ENCODE measurements at regions not wholly inside any gene's neighbourhood (a gene's known extent, or its start where the extent isn't known, plus 50 kb on each side); places are given as distances from the start of the nearest gene placed in this dataset.

DNA sequence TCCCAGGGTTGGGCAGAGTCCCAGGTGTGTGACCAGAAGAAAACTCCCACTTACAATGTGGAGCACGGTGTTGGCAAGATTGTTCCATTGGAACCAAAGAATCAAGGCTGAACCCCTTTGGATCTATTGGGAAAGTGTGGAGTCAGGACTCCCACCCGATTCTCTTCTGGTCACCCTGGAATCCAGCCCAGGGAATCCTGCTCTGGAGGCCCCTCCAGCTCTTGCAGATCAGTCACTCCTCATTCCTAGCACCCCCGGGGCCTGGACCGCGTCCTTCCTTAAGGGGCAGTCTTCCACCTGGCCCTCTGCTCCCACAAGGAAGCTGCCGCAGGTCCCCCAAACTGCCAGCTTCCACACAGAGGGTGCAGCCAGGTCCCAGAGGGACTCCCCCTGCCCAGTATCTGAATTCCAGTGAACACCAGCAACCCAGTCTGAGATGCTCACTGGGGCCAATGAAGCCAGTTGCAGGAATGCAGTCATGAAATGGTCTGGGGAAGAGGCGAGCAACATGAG, 170.1 kb downstream of the GADD45G start:
- no peak for DNase-seq

DNA sequence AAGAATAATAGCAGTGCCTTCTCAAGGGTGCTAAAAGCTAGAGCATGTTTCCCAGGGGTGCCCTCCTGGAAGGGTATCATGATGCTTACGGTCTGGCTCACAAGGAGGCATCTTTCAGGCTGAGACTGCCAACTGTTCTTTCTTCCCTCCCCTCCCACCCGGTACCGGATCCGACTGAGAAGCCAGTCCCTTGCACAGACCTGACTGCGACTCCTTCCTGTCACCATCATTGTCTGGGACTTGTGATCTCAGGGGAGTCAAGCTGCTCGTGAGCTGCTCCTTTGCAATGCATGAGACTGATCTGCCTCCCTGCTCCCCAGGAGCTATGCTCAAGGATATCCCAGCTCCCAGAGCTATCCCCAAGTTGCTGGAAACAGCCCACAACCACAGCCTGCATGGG, 170.8 kb downstream of the GADD45G start:
- DNase-seq, result no peak

DNA sequence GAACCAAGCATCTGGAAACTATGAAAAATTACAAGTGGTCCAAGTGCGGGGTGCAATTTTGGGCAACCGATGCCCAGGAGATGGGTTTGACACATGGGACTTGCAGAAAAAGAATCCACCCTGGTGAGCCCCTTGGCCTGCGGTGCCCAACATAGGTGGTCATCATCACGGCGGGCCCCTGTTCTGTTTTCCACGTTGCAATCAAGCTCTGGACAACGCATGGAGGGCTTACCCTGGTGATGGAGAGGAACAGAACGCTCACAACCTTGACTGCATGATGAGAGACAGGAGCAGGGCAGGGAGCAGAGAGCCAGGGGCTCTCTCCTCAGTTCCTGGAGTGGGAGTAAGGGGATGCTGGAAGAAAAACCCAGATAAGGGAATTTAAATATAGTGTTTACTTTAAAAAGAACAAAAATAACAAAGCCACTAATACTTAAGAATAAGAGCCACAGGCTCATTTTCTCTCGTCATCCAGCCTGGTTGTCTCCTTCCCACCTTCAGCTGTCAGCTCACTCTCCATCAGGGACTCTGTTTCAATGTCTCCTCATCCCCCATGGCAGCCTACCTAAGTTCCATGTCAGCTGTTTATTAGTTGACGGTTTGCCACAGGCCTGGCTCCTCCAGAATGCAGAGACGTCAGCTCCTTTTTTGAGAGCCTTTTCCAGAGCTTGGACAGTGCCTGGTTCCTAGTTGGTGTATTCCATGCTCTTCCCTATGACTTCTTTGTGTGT, 172.1 kb downstream of the GADD45G start:
- DNase-seq, result no peak

DNA sequence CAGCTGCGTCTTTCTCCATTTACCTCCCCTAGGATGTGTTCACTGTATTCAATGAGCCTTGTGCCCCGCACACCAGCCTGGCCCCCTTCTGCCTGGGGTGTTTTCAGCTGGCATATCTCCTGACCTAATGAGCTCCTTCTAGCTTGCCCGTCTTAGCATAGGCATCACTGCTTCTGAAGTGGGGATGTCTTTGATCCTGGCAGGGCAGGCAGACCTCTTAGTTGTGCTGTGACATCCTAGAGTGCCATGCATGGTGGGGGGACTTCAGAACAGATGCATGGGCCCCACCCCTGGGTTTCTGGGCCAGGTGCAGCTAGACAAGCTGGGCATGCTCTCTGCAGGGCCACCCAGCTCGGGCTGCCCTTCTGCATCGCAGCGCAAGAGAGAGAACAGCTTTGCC, 172.7 kb downstream of the GADD45G start:
- no peak for DNase-seq

DNA sequence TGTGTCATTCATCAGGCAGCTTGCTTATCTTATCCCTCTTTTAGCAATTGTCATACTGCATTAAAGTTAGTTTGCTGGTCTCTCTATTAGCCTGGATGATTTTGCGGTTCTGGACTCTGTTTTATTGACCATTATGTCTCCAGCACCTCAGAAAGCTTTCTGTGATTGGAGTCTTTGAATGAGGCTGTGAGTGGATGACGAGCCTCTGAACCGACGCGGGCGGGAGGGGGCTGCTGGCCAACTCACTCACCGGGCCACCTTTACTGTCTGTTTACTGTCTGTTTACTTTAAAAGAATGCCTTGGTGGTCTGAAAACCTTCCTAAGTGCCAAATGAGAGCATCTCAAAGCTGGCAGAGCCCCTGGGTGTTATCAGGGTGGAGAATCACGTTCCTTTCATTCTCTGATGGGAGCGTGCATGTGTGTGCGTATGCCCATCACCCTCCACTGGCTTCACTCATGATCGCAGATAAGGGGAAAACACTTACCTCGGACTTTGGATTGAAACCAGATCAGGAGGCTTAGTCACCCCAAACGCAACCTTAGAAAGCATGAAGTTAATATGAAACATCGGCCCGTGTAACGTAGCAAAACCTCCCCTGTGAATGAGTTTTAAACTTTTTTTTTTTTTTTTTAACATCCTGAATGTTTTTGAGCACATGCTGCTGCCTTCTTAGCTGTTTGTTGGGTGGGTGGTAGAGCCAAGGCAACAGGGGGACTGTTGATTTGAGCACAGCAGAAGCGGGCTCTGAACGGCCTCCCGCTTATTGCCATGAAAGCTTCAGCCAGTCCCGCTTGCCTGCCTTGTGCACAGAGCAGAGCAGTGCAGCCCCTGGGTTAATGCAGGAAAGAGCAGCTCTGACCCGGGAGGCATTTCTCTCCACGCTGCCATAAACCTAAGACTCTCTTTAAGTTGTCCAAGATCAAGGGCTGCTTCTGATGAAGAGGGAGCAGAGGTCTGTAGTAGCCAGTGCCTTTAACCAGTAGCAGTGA, 173.6 kb downstream of the GADD45G start:
- no peak for DNase-seq

DNA sequence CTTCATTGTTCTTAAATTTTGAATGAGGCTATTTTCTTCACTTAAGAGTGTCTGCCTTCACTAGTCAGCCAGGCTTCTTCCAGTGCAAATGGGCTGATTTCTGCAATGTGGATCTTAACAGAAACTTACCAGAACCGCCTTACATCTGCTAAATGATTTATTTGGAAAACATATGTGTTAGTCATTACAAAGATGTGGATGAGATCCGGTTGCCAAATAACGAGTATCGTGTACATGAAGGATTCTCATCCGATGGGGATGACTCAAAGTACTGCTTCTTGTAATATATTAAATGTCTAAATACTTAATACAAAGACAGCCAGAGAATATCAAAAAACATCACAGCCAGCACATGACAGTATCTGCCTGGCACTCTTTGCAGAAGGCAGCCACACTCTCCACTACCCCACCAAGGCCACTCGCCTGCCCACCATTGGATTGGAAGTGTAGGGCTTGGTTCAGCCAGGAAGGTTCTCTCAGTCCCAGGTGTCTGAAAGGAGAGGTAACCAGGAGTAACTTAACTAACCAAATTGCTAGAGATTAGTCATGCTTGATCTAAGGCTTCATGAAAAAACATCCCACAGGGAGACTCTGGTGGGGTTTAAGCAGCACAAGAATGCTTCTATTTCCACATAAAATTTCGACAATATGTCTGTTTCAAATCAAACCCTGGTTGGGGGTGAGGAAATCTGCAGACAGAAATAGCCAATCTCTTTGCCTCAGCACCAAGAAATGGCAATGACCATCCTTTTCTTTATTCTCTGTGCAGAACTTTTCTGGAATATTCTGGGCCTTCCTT, 174.8 kb downstream of the GADD45G start:
- DNase-seq, result no peak

DNA sequence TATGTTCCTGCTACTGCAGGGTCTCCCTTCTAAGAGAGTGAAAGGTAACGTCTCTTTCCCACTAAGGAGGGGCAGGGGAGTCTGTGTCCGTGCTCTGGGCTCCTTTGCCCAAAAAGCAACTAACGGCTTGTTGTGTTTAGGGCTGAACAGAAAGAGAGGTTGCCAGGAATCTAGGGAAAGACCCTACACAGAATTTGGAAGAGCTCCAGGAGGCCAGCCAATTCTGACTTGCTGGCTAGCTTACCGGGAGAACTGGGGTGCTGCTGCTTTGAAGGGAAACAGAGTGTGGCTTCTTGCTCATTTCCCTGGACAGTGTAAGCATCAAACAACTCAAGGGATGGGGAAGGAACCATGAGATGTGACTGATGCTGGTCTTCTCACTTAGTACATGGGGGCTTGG, 176.1 kb downstream of the GADD45G start:
- DNase-seq, result no peak

DNA sequence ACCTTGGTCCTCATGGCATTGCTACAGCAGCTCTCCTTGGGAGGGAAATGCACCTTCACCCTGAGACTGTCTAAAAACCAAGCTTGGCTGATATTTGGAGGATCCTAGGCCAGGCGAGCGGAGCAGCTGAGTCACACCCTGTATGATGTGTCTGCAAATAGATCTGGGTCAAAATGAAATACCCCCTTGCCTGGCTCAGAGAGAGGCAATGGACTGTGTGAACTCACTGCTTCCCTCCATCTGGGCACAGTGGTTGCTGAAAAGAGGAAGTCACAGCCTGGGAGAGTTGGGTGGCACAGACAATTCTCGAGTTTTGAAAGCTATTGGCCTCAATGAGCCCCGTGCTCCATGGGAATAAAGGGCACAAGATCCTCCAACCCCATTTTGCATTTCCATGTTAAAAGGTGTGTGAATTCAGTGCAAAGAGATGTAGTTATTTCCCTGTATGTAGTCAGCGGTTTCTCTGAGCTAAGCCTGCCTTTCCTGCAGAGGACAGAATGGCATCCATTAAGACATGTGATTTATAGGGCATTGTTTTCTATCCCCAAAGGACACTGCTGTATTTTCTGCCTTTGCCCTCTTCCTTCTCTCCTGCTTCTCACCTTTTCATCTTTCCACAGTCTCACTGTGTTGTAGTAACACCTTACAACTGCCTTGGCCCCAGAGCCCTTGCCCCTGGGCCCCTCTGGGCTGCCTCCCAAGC, 177.2 kb downstream of the GADD45G start:
- DNase-seq, result no peak

DNA sequence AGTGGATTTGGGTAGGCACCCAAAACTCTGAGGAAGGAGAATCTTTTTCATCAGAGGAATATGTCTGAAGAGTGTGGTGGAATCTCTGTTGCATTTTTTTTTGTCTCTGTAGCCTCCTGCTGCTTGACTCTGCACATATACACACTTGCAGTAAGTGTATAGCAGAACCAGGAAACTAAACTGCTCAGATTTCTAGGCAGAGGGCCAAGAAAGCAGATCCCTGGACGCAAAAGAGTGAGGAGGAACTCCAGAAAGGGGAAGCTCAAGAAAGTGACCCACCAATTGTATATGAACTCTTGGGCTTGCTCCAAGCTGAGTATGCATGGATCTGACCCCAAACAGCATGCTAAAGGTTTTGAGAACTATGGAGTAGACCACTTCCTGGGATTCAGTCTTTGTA, 181.8 kb downstream of the GADD45G start:
- DNase-seq, result no peak

DNA sequence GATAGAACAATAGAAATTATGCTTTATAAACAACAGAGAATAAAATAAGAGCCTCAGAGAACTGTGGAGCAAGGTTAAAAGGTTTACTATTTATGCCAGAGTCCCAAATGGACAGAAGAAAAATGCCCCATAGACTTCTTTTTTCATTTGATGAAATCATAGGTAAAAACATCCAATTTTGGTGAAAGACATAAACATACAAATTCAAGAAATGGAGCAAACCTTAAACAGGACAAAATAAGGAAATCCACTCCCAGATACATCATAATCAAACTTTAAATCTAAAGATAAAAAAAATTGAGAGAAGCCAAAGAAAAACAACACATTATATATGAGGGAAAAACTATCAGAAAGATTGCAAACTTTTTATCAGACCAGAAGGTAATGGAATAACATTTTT, 182.8 kb downstream of the GADD45G start:
- DNase-seq, result no peak

DNA sequence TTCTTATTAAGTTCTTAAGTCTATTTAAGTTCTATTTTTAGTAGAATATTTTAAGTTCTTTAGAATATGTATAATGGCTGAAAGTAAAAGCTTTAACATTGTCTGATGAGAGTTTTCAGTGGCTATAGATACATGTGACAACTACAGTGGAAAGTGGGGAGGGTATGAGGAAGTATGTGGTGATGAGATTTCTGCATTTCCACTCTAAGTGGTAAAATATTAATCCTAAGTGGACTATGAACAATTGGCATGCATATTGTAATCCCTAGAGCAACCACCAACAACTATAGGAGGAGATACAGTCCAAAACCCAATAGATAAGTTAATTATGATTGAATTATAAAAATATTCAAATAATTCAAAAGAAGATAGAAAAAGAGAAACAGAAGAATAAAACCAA, 183.6 kb downstream of the GADD45G start:
- no peak for DNase-seq

DNA sequence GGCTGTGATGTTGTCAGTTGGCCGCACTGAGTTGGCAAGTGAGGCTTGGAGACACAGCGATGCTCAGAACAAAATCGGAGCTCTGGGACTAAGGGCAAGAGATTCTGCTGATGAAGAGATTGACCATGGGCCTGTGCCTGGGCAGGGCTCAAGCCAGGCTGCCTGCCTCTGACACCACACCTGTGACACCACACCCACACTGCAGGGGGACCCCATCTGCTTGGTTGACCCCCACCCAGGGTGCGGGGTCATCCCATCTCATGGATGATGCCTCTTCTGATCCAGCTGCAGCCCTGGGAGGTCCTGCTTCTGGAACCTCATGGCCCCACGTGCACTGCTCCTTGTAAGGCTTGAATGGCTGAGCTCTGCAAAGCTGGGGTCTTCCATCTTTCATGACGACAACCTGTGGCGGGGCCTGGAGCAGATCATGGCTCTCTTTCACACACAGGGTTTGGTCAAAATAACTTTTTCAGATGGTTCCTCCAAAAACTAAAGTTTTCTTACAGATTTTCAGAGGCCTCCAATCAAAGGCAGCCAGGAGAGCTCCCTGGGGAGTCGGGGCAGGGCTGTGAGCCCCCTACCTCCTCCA, 185.2 kb downstream of the GADD45G start:
- no peak for DNase-seq

DNA sequence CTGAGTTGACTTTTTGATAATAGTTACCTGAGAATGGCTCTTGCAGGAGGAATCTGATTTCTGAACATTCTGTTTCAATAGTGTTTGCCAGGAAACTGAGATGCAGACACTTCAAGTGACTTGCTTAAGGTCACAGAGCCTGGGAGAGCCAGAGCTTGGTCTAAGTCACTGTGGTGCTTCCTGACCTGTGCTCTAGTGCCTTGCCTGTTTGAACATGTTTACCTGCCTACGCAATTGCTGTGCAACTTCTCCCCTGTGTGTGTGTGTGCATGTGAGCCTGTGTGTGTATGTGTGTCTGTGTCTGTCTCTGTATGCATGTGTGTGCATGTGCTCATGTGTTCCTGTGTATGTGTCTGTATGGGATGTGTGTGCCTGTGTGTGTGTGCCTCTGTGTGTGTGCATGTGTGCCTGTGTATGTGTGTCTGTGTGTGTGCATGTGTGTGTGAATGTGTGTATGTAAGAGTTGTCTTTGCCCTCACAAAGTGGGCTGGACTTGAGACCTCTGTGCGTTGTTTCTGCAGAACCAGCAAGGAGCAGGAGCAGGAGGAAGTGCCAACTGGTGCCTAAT, 185.8 kb downstream of the GADD45G start:
- no peak for DNase-seq

DNA sequence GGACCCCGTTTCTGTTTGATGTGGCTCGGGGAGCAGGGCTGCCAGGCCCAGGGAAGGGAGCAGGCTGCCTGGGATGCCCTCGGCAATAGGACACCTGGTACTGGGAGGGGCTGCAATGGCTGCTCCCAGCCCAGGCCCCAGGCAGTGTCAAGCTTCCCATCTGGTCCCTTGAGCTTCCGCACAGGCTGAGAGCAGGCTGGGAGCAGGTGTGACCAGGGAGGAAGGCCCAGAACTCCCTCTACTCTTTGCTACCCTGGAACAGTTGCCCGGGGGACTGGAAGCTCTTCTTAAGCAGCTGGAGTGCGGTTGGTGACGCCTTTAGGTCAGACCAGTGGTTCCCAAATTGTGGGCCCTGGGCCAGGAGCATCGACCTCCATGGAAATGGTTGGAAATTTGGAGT, 186.9 kb downstream of the GADD45G start:
- DNase-seq, result no peak

DNA sequence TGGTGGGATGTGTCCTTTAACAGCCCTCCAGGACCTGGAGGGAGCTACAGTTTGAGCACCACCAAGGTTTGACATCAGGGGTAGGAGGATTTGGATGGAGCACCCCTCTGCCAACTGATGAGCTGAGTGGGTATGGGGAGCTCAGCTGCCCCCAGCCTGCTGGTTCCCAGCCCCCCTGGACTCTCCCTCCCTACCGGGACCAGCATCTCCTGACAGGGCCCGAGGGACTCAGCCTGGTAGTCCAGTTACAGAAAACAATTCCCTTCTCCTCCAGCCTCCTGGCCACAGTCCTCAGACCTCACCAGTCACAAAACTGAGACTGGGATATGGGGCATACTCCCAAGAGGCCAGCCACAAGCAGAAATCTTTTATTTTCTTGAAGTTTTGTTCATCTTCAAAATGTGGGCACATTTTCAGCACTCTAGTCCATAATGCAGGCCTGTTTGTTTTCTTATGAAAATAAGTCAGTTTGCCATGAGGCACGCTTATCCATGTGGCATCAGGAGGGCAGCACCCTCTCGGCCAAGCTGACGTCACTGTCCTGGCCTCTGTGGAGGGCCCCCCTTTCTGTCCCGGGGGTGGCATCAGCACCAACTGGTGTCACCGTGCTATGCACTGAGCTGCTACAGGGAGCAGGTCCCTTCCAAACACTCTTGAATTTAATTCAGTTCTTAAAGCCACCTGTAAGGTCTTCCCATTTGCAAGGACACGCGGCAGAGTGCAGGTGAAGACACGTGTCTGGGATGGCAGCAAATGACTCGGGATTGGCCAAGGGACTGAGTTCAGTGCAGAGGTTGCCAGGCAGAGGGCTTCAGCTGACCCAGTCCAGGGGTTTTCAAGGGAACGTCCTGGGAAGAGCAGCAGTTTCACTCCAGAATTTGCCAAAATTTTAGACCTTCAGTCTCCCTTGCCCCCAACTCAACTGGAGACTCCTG, 187.6 kb downstream of the GADD45G start:
- DNase-seq, result no peak

DNA sequence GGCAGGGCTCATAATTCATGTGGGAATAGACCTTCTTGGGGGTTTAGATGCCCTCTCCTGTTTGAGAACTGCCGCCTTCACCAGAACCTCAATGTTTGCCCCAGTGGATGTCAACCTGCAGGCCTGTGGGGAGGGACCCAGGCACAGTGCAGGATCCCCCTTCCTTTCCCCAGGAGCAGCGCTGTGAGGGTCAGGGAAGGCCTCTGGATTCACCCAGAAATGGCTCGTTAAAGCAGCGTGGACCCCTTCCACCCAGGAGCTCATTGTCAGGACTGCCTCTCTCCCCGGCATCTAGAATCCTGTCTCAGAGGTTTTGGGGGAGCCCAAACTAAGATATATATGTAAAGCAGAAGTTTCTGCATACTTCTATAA, 188.3 kb downstream of the GADD45G start:
- no peak for DNase-seq

DNA sequence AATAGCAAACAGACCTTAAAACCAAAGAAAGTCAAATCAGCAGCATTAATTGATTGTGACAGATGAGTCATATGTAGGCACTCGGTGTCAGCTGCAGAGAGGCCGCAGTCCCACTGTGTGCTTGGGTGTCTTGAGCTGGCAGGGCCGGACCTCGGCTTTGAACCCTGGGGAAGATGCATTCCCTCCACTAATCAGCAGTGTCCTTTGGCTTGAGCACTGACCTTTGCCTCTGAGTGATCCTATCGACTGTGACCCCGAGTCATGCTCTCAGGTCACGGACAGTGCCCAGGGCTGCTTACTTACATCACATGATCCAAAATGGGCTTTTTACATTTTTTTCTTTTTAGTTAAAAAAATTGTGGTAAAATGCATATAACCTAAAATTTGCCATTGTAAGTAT, 188.7 kb downstream of the GADD45G start:
- no peak for DNase-seq

DNA sequence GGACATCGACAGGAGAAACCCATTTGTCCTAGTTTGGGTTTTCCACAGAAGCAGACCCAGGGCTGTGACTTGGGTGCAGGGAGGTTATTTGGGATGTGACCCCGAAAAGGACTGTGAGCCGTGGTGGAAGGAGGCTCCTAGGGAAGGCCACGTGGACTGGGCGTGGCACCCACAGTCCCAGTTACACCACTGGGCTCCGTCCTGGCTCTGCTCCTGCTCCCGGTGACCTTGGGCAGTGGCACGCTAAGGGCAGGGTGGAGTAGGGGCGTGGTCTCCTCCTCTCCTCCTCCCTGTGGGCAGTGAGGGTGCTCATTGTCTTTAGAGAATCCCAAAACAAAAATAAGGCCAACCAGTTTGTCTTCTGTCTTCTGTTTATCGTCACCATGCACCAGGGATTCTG, 190.1 kb downstream of the GADD45G start:
- DNase-seq, result no peak

DNA sequence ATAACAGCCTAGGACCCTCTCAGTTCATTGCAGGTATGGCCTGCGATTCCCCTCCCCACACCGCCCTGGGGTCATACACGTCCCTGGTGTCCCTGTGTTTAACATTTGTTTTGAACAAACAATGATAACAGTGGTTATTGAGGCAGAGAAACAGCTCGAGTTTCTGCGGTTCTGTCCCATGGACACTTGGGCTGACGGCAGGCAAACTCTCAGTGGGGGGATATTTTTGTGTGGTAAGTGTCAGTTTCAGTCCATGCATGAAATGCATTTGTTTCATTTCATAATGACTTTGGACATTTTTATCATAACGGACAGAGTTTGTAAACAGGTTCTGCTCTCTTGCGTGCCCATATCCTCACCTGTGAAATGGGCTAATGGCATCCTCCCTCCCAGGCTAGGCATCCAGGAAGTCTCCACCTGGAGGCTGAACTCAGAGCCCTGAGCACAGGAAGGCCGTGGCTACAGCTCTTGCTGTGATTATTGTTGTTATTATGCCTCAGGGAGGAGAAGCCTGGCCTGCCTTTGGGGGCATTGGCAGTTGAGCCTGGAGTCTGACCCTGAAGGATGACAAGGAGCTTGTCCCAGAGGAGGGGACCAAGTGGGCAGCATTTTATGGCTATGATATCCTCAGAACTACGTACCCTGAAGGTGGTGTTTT, 190.9 kb downstream of the GADD45G start:
- no peak for DNase-seq

DNA sequence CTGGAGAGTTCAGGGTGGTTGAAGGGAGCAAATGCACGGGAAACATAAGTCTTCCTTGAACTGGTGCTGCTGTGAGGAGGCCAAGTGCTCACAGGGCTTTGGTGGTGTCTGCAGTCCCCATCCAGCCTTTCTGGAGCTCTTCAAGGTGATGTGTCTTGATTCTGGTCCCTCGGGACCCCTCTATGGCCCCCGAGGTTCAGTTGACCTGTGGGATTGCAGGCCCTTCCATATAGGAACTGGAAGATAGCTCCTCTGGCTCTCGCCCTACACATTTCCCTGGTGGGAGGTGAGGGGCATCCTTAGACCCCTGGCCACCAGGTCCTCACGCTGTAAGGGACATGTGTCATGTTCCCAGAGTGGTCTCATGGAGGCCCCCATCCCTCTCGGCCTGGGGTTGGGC, 191.8 kb downstream of the GADD45G start:
- no peak for DNase-seq
